Activated CD4-positive, alpha-beta T cell treated with anti-CD3 and anti-CD28 coated beads, Interleukin-2, amount 50 U/mL, for 4 hours (primary cell): ENCODE measurements at regions not wholly inside any gene's neighbourhood (a gene's known extent, or its start where the extent isn't known, plus 50 kb on each side); places are given as distances from the start of the nearest gene placed in this dataset.

ENCODE experiments used
- DNase-seq, 2 experiments: peaks; one replicate each; pipeline ENCODE4 v3.0.0-alpha.2; 2020

GRCh38 chr14:105862581-105863239 lies 336.3 kb downstream of the TMEM121 start:
- DNase-seq: no peak

GRCh38 chr14:105863296-105864108 lies 337.1 kb downstream of the TMEM121 start:
- DNase-seq: no peak

- no peak for DNase-seq
Observed at GRCh38 chr14:105864116-105864515, 337.7 kb downstream of the TMEM121 start.

- DNase-seq: no peak
Observed at GRCh38 chr14:105864651-105865265, 338.4 kb downstream of the TMEM121 start.

GRCh38 chr14:105865266-105865903 lies 339.0 kb downstream of the TMEM121 start:
- DNase-seq: no peak

- no peak for DNase-seq
Observed at GRCh38 chr14:105865904-105866840, 339.8 kb downstream of the TMEM121 start.

- DNase-seq: no peak
Observed at GRCh38 chr14:105866841-105867321, 340.5 kb downstream of the TMEM121 start.

GRCh38 chr14:105867961-105868599 lies 341.7 kb downstream of the TMEM121 start:
- no peak for DNase-seq

- no peak for DNase-seq
Observed at GRCh38 chr14:105871590-105871989, 345.2 kb downstream of the TMEM121 start.

GRCh38 chr14:105873870-105874512 lies 347.6 kb downstream of the TMEM121 start:
- DNase-seq: no peak

- no peak for DNase-seq
Observed at GRCh38 chr14:105876158-105876557, 349.8 kb downstream of the TMEM121 start.

GRCh38 chr14:105876829-105877228 lies 350.4 kb downstream of the TMEM121 start:
- no peak for DNase-seq

GRCh38 chr14:105877645-105878044 lies 351.3 kb downstream of the TMEM121 start:
- no peak for DNase-seq

GRCh38 chr14:105878125-105878524 lies 351.7 kb downstream of the TMEM121 start:
- DNase-seq: no peak

GRCh38 chr14:105878554-105878953 lies 352.2 kb downstream of the TMEM121 start:
- no peak for DNase-seq

- DNase-seq: no peak
Observed at GRCh38 chr14:105879503-105879866, 353.1 kb downstream of the TMEM121 start.

GRCh38 chr14:105879867-105880561 lies 353.6 kb downstream of the TMEM121 start:
- no peak for DNase-seq

- DNase-seq: no peak
Observed at GRCh38 chr14:105880616-105881015, 354.2 kb downstream of the TMEM121 start.

- DNase-seq: no peak
Observed at GRCh38 chr14:105881021-105881930, 354.9 kb downstream of the TMEM121 start.
